Upper lobe of left lung (tissue), 4 donors: ENCODE measurements at regions not wholly inside any gene's neighbourhood (a gene's known extent, or its start where the extent isn't known, plus 50 kb on each side); places are given as distances from the start of the nearest gene placed in this dataset.

Source experiments
- CTCF ChIP-seq, 6 experiments: fragments of 450-650 bp in 4 of 6; fragments of 200-600 bp in 2 of 6; sonication (generic) in 2 of 6; IDR thresholded peaks; one replicate each; pipeline ENCODE4 v1.5.1; 2016 to 2019; ENCODE audit warnings: antibody characterized with exemption in 6 of 6
- POLR2AphosphoS5 ChIP-seq, 2 donors: sonication (generic); formaldehyde crosslinking; IDR thresholded peaks; one replicate each; pipeline ENCODE4 v1.5.1; 2017; ENCODE audit warnings: antibody characterized with exemption in 2 of 2

GRCh38 chr5:5957737-5958136 lies 420.6 kb downstream of the MED10 start:
- TF ChIP-seq CTCF (IDR thresholded peaks at IDR 0.05) = no peak
- TF ChIP-seq POLR2AphosphoS5 (IDR thresholded peaks at IDR 0.05) = no peak
